ENCODE measurements at regions not wholly inside any gene's neighbourhood (a gene's known extent, or its start where the extent isn't known, plus 50 kb on each side); places are given as distances from the start of the nearest gene placed in this dataset.

- Mint-ChIP-seq H3K27ac (no peak overlapping the region), H3K4me1 (peaks cover 17 to 20% of the 10 kb centered on the region in 2 experiments), H3K27me3 (ENCODE audit: low read depth) (no peaks in the 10 kb centered on the region), H3K4me3 (no peak overlapping the region), H3K9me3 (no peaks in the 10 kb centered on the region), H3K36me3 (ENCODE audit: insufficient read depth in 1 of 3, low read depth in 3 of 3) (no peaks in the 10 kb centered on the region)
- no peak overlapping the region for H3K4me2 ChIP-seq (ENCODE audit: insufficient read depth, insufficient read length, low read length)
- no peaks in the 10 kb centered on the region for H3K27me3 ChIP-seq (ENCODE audit: insufficient read depth, low read length)
- H3T11ph ChIP-seq (ENCODE audit: low read length): no peak overlapping the region
- H2AK5ac ChIP-seq (ENCODE audit: insufficient read length, low read length): no peak overlapping the region
- WGBS (ENCODE audit: extremely low coverage, insufficient read length, low lambda C conversion rate): no CpG with 5 or more reads among the region's 5 CpGs
- H3K9me3 ChIP-seq (ENCODE audit: control insufficient read depth, low read depth, low read length): no peaks in the 10 kb centered on the region
- H4K8ac ChIP-seq (replicated peaks; ENCODE audit: insufficient read length, low read depth, low read length): no peak overlapping the region
- H3K79me1 ChIP-seq (ENCODE audit: insufficient read depth, low read depth, low read length, poor library complexity, severe bottlenecking): no peaks in the 10 kb centered on the region
- H4K20me1 ChIP-seq (ENCODE audit: control insufficient read depth, insufficient read depth, insufficient read length): no peaks in the 10 kb centered on the region
- TF ChIP-seq CTCF (conservative IDR thresholded peaks at IDR 0.05): no peak
- H4K5ac ChIP-seq (ENCODE audit: insufficient read length, low read depth, low read length): no peak overlapping the region
- no peak overlapping the region for H2BK20ac ChIP-seq (ENCODE audit: low read depth, low read length, poor library complexity, severe bottlenecking)
- H3K23me2 ChIP-seq (ENCODE audit: insufficient read length, low read depth, low read length, poor library complexity, severe bottlenecking): no peaks in the 10 kb centered on the region
- H3K18ac ChIP-seq (ENCODE audit: insufficient read length, low read depth, low read length): no peak overlapping the region
- H2BK15ac ChIP-seq (ENCODE audit: low read depth, low read length): no peak overlapping the region
- no peak overlapping the region for H2BK120ac ChIP-seq (ENCODE audit: low read depth, low read length, poor library complexity, severe bottlenecking)
- H3K23ac ChIP-seq (ENCODE audit: insufficient read length, low read depth, low read length): no peak overlapping the region
- no peak overlapping the region for H3K9ac ChIP-seq (ENCODE audit: extremely low read depth, insufficient read length, low read length)
- H3K27ac ChIP-seq (ENCODE audit: insufficient read length, low read depth, low read length): no peak overlapping the region
- H2BK12ac ChIP-seq (ENCODE audit: insufficient read length, low read depth, low read length): no peak overlapping the region
- H4K91ac ChIP-seq (ENCODE audit: insufficient read length, low read depth, low read length): no peak overlapping the region
- H3K4ac ChIP-seq (ENCODE audit: low read depth, low read length): no peak overlapping the region
- H3K4me1 ChIP-seq (ENCODE audit: insufficient read depth, low read length): no peaks in the 10 kb centered on the region
- DNase-seq: no peak
- no peak overlapping the region for H3K14ac ChIP-seq (ENCODE audit: insufficient read depth, low read length)
- no peaks in the 10 kb centered on the region for H3K79me2 ChIP-seq (ENCODE audit: insufficient read depth, low read length)
- no peak overlapping the region for H2BK5ac ChIP-seq (ENCODE audit: insufficient read length, low read length)
- H2AFZ ChIP-seq (ENCODE audit: low read length): no peak overlapping the region
- no peak overlapping the region for H3K56ac ChIP-seq (ENCODE audit: insufficient read length, low read depth, low read length)
These were observed 620.5 kb upstream of the KLF4 start for GRCh38 chr9:108109927-108110690.
